COLO829 (cell line): ENCODE measurements at regions not wholly inside any gene's neighbourhood (a gene's known extent, or its start where the extent isn't known, plus 50 kb on each side); places are given as distances from the start of the nearest gene placed in this dataset.
"Not testable (repeated sequence)": the region's sequence is repeated elsewhere in the genome, so short reads cannot be mapped to it uniquely, and the experiment has no call there.

Experiments
- DNase-seq: peaks from one replicate; pipeline ENCODE4 v3.0.0; 2012; ENCODE audit warnings: low spot score

DNA sequence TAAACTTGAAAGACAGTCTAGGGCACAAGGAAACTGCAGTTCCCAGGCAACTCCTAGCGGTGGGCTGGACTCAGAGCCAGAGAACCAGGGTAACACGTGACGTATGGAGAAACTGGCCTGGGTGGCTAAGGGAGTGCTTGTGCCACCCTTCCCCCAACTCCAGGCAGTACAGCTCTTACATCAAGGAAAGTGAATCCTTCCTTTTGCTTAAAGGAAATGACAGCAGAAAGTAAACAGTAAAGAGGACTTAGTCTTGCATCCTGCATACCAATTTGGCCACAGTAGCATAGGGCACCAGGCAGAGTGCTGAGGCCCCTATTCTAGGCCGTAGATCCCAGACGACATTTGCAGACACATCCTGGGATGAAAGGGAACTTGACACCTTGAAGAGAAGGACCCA, 322.8 kb downstream of the CD109 start:
- DNase-seq = no peak

DNA sequence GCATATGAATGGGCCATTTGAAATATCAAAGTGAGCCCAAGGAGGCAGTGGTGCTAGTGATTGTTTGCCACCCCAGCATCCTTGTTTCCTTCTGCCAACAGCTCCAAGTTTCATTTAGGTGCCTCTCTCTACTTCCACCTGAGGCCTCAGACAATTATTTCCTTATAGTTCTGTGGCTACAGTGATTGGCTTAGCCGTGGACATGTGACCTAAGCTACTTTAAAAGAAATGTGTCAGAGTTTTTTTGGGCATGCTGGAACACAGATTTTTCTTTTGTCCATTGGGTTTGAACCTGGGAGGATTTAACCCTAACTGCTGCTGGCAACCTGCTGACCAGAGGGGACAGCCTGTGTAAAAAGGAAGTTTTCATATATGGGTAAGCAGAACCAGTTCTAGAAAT, 319.4 kb downstream of the CD109 start:
- no peak for DNase-seq

GRCh38 chr6:74000666-74001490, 304.9 kb downstream of the CD109 start:
- no peak for DNase-seq

DNA sequence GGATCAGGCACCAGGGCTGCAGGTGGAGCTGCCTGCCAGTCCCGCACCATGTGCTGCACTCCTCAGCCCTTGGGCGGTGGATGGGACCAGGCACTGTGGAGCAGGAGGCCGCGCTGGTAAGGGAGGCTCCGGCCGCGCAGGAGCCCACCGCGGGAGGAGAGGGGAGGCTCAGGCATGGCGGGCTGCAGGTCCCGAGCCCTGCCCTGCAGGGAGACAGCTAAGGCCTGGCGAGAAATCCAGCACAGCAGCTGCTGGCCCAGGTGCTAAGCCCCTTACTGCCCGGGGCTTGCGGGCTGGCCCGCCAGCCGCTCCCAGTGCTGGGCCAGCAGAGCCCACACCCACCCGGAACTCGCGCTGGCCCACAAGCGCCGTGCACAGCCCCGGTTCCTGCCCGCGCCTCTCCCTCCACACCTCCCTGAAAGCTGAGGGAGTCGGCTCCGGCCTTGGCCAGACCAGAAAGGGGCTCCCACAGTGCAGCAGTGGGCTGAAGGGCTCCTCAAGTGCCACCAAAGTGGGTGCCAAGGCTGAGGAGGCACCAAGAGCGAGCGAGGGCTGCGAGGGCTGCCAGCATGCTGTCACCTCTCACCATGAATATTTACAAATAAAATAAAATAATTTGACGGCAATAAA, 294.7 kb downstream of the CD109 start:
- DNase-seq = not testable (repeated sequence)

- no peak for DNase-seq
These were observed 293.4 kb downstream of the CD109 start for GRCh38 chr6:73989428-73989827.

DNA sequence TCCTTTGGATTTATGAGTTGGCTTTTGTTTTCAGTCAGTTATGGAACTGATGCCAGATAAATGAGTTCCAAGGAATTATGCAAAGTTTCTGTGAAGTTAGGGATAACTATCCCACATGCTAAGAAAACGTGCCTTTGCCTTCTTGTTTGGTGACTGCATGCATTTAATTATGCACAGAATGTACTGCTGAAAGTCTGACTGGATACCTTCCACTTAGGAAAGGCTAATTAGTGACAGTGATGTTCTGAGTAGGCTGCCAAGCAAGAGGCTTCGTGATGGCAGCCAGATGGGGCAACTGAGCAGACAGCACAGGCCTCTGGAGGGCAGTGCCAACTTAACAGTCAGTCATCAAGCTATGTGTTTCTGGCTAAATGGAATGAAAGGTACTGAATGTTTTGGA, 289.9 kb downstream of the CD109 start:
- DNase-seq = no peak

- DNase-seq = no peak
These were observed 288.7 kb downstream of the CD109 start for GRCh38 chr6:73984571-73985210.

DNA sequence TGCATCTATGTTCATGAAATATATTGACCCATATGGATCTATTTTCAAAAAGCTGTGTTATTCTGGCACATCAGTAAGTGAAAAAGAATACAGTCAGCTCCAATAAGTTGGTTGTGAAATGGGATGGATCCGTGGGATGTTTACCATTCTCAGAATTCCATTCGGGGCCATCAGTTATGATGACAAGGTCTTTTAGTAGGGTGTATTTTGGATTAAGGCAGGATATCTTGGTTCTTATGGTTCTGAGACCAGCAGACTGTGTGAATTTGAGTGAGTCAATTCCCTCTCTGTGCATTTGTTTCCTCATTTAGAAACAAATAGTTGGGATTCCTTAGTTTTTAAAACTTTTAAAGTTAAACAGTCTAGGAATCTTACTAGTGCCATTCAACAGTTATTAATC, 287.4 kb downstream of the CD109 start:
- DNase-seq = no peak

DNA sequence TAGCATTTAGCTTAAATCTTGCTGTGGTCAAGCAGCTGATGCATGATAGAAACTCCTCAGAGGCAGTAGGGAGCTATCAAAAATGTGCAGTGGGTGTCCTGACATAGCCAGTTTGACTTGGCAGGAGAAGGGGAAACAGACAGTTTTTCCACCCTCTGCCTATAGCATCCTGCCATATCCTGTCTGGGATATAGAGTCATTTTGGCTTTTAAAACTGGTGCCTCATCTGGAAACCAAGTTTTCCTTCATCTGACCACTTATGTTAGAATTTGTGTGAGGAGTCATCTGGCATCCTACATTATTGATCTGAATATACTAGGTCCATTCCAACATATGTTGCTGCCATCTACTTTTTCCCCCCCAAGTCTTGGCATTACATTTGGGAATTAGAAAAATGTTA, 284.1 kb downstream of the CD109 start:
- DNase-seq = no peak

DNA sequence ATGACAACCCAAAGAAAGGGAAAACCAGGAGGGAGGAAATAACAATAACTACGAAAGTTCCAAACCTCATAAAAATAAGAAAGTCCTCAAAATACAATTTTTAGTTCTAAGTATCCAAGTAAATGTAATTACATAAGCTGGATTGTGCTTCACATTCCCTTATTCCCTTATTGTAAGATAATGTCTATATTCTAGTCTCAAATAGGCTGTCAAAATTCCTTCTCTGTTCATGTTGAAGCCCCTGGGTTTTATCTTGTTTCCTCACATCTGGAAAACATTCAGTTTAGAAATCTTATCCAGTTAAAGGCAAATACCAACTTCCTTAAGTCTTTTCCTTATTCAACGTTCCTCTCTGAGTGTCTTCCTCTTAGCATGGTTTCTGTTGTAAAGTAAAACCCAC, 282.3 kb downstream of the CD109 start:
- DNase-seq = no peak

DNA sequence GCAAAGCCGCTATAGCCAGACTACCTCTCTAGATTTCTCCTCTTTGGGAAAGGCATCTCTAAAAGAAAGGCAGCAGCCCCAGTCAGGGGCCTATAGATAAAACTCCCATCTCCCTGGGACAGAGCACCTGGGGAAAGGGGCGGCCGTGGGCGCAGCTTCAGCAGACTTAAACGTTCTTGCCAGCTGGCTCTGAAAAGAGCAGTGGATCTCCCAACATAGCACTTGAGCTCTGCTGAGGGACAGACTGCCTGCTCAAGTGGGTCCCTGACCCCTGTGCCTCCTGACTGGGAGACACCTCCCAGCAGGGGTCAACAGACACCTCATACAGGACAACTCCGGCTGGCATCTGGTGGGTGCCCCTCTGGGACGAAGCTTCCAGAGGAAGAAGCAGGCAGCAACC, 276.5 kb downstream of the CD109 start:
- DNase-seq = not testable (repeated sequence)

- peak; percentile 53 for DNase-seq
These were observed 274.3 kb downstream of the CD109 start for GRCh38 chr6:73969971-73970970.

- DNase-seq = peak; percentile 50
These were observed 272.3 kb downstream of the CD109 start for GRCh38 chr6:73968221-73968757.

GRCh38 chr6:73965539-73966029, 269.6 kb downstream of the CD109 start:
- DNase-seq = no peak

DNA sequence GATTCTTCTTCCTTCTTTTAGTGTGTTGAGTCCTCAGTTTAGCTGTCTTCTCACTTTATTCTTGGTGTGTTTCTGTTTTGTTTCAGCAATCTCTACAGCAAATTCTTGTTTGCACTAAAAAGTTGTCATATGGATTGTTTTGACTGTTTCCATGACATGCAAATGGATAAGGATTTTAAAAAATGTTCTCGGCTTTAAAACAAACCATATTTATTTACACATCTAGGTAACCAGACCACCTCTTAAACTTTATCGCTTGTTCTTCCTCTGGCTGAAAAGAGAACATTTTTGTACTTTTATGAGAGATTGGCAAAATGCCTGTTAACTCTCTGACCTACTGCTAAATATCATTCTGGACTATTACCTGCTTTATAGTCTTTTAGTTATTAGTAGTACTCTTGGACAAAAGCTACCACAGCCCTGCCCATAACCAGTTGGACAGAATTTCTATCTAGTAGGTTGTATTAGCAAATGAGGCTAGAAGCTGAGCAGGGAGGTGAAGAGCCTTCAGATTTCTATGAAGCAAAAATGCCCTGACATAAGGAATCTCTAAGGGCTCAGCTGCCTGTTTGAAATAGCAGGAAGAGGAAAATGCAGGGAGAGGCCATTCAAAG, 268.3 kb downstream of the CD109 start:
- DNase-seq = no peak

- no peak for DNase-seq
These were observed 266.9 kb downstream of the CD109 start for GRCh38 chr6:73962884-73963283.

- no peak for DNase-seq
These were observed 260.3 kb downstream of the CD109 start for GRCh38 chr6:73956305-73956704.

- peak; percentile 58 for DNase-seq
These were observed 259.8 kb downstream of the CD109 start for GRCh38 chr6:73955800-73956199.

DNA sequence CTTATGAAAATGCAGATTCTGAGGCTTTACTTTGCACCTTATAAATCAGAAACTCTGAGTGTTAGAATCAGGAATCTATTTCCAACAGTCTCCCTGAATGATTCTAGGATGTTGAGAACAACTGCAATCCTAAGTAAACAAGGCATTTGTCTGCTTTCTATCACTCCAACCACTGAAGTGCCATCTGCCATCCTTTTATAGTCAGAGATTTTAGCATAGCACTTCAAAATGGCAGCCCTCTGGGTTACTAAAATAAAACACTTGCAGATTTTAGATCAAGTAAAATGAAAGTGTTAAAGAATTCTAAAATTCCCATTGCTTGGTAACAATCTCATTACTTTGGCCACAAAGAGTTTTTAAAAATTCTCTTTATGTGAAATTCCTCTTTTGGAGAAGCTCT, 258.9 kb downstream of the CD109 start:
- no peak for DNase-seq

- no peak for DNase-seq
These were observed 255.2 kb downstream of the CD109 start for GRCh38 chr6:73951183-73951582.
